Keratinocyte (primary cell): ENCODE measurements at regions not wholly inside any gene's neighbourhood (a gene's known extent, or its start where the extent isn't known, plus 50 kb on each side); places are given as distances from the start of the nearest gene placed in this dataset.

Experiments used
- CTCF ChIP-seq, 3 experiments: IDR thresholded peaks in 1 of 3; conservative IDR thresholded peaks in 1 of 3; optimal IDR thresholded peaks in 1 of 3; 2 replicates in 2 of 3; 3 replicates in 1 of 3; pipeline versions ENCODE3 to v1.5.1; 2011; ENCODE audit warnings: low read length in 3 of 3, mild to moderate bottlenecking in 3 of 3, moderate library complexity in 2 of 3, control low read depth in 1 of 3, inconsistent platforms in 1 of 3; ENCODE audit not compliant: insufficient read depth in 2 of 3; ENCODE audit errors: extremely low read depth in 1 of 3
- EZH2 ChIP-seq: IDR thresholded peaks from one replicate; pipeline ENCODE4 v1.6.1; 2012; ENCODE audit warnings: inconsistent platforms, mild to moderate bottlenecking, low read length, moderate library complexity

GRCh38 chr11:94708176-94708575 lies 60.0 kb upstream of the AMOTL1 start:
- TF ChIP-seq CTCF (optimal IDR thresholded peaks at IDR 0.05 in 1 of 3, IDR thresholded peaks at IDR 0.05 in 1 of 3, conservative IDR thresholded peaks at IDR 0.05 in 1 of 3; ENCODE audit: extremely low read depth in 1 of 3, insufficient read depth in 2 of 3, low read length in 3 of 3) (no peak), EZH2 (no peak)
